Ovary (tissue), 3 donors: ENCODE measurements at regions not wholly inside any gene's neighbourhood (a gene's known extent, or its start where the extent isn't known, plus 50 kb on each side); places are given as distances from the start of the nearest gene placed in this dataset.

Experiments used
- CTCF ChIP-seq, 3 donors: fragments of 450-650 bp in 2 of 3; fragments of 200-600 bp in 1 of 3; IDR thresholded peaks; one replicate each; pipeline versions ENCODE4 v1.5.1 to v1.8.0; 2016 to 2022; ENCODE audit warnings: antibody characterized with exemption in 3 of 3, mild to moderate bottlenecking in 1 of 3
- EP300 ChIP-seq: sonication (generic); formaldehyde crosslinking; IDR thresholded peaks from one replicate; pipeline ENCODE4 v1.6.1; 2017; ENCODE audit warnings: antibody characterized with exemption
- POLR2A ChIP-seq: fragments of 450-650 bp; IDR thresholded peaks from one replicate; pipeline ENCODE4 v1.6.1; 2017; ENCODE audit warnings: antibody characterized with exemption, mild to moderate bottlenecking, moderate library complexity
- donor health status: DM: no; HTN: no; CAD: no.

GRCh38 chr6:165854061-165854862, 191.2 kb upstream of the PDE10A start:
- no peak for TF ChIP-seq POLR2A
- no peak for TF ChIP-seq EP300
- no peak for TF ChIP-seq CTCF (IDR thresholded peaks at IDR 0.05)
